Mammary epithelial cell (primary cell): ENCODE measurements at regions not wholly inside any gene's neighbourhood (a gene's known extent, or its start where the extent isn't known, plus 50 kb on each side); places are given as distances from the start of the nearest gene placed in this dataset.

Experiments
- CTCF ChIP-seq, 2 donors: IDR thresholded peaks in 1 of 2; conservative IDR thresholded peaks in 1 of 2; 2 replicates each; pipeline ENCODE4 v1.5.1; 2011 to 2012; ENCODE audit warnings: inconsistent platforms in 2 of 2, low read length in 2 of 2, mild to moderate bottlenecking in 2 of 2, control low read depth in 1 of 2, low read depth in 1 of 2; ENCODE audit not compliant: insufficient read depth in 1 of 2; ENCODE audit errors: extremely low read depth in 1 of 2
- EZH2 ChIP-seq: IDR thresholded peaks from 2 replicates; pipeline ENCODE4 v1.6.1; 2012; ENCODE audit warnings: low read length, inconsistent platforms, borderline replicate concordance

- TF ChIP-seq EZH2 (no peak), CTCF (conservative IDR thresholded peaks at IDR 0.05 in 1 of 2, IDR thresholded peaks at IDR 0.05 in 1 of 2; ENCODE audit: extremely low read depth in 1 of 2, insufficient read depth in 1 of 2, low read depth in 1 of 2, low read length in 2 of 2) (no peak)
Measured at GRCh38 chr7:109473172-109473571, 903.5 kb downstream of the DNAJB9 start.
